HL-60/S4 treated with phorbol 12-myristate 13-acetate at 8.2 ng/mL for 4 days and 3 days (cell line): ENCODE measurements at regions not wholly inside any gene's neighbourhood (a gene's known extent, or its start where the extent isn't known, plus 50 kb on each side); places are given as distances from the start of the nearest gene placed in this dataset.

Experiments used
- in situ Hi-C: fragments of 300-500 bp; cut with MboI; formaldehyde crosslinking; loops from 2 replicates; pipeline ENCODE4 v1.15.0; 2022; ENCODE audit warnings: low sequenced_read_pairs

- in situ Hi-C loops: no loop called here
Observed at GRCh38 chr7:36088966-36089365, 64.1 kb upstream of the EEPD1 start.

GRCh38 chr7:36090976-36091873 lies 61.8 kb upstream of the EEPD1 start:
- in situ Hi-C loops: no loop called here

GRCh38 chr7:36091874-36092176 lies 61.2 kb upstream of the EEPD1 start:
- in situ Hi-C loops: no loop called here

- in situ Hi-C loops: no loop called here
Observed at GRCh38 chr7:36092221-36092771, 60.8 kb upstream of the EEPD1 start.

GRCh38 chr7:36096460-36097095 lies 56.5 kb upstream of the EEPD1 start:
- in situ Hi-C loops: no loop called here

GRCh38 chr7:36098096-36098495 lies 55.0 kb upstream of the EEPD1 start:
- in situ Hi-C loops: no loop called here

- in situ Hi-C loops: no loop called here
Observed at GRCh38 chr7:36100226-36100625, 52.8 kb upstream of the EEPD1 start.

GRCh38 chr7:36100634-36101033 lies 52.4 kb upstream of the EEPD1 start:
- in situ Hi-C loops: no loop called here
